OCI-LY1 (cell line): ENCODE measurements at regions not wholly inside any gene's neighbourhood (a gene's known extent, or its start where the extent isn't known, plus 50 kb on each side); places are given as distances from the start of the nearest gene placed in this dataset.

Experiments
- H2AFZ ChIP-seq: fragments of 200-600 bp; sonication (generic), shearing (Covaris generic); 2 replicates; pipeline ENCODE4 v1.6.0; 2014; ENCODE audit warnings: antibody characterized with exemption, mild to moderate bottlenecking, low read length
- H3F3A ChIP-seq: fragments of 200-600 bp; sonication (generic), shearing (Covaris generic); 2 replicates; pipeline ENCODE4 v1.6.0; 2014; ENCODE audit warnings: mild to moderate bottlenecking, antibody characterized with exemption, low read length, moderate library complexity; ENCODE audit not compliant: insufficient read depth
- H3K27ac ChIP-seq: fragments of 200-600 bp; sonication (generic); 2 replicates; pipeline ENCODE4 v1.5.1; 2014; ENCODE audit warnings: low read length, mixed run types, mild to moderate bottlenecking, low read depth; ENCODE audit not compliant: poor library complexity, severe bottlenecking
- H3K27me3 ChIP-seq: fragments of 200-600 bp; sonication (generic); 2 replicates; pipeline ENCODE4 v1.6.0; 2014; ENCODE audit warnings: antibody characterized with exemption, mild to moderate bottlenecking, low read length, moderate library complexity; ENCODE audit not compliant: insufficient read depth
- H3K36me3 ChIP-seq: fragments of 200-600 bp; sonication (generic); 2 replicates; pipeline ENCODE4 v1.6.1; 2014; ENCODE audit warnings: mild to moderate bottlenecking, antibody characterized with exemption, low read length, moderate library complexity, mixed read lengths; ENCODE audit not compliant: insufficient read depth
- H3K4me1 ChIP-seq: fragments of 200-600 bp; sonication (generic); 2 replicates; pipeline ENCODE4 v1.5.1; 2014; ENCODE audit warnings: mild to moderate bottlenecking, low read length, moderate library complexity; ENCODE audit not compliant: insufficient read depth, severe bottlenecking
- H3K4me2 ChIP-seq: fragments of 200-600 bp; sonication (generic), shearing (Covaris generic); 2 replicates; pipeline ENCODE4 v1.6.1; 2014; ENCODE audit warnings: low read length
- H3K4me3 ChIP-seq: fragments of 200-600 bp; sonication (generic); 2 replicates; pipeline ENCODE4 v1.5.1; 2014; ENCODE audit warnings: low read length, low read depth, mild to moderate bottlenecking, mixed read lengths; ENCODE audit not compliant: poor library complexity, severe bottlenecking
- H3K79me2 ChIP-seq: fragments of 200-600 bp; shearing (Covaris generic); 2 replicates; pipeline ENCODE4 v1.6.1; 2016; ENCODE audit warnings: mixed run types, low read length, mixed read lengths; ENCODE audit not compliant: insufficient read depth
- H3K9ac ChIP-seq: fragments of 200-600 bp; sonication (generic), shearing (Covaris generic); 2 replicates; pipeline ENCODE4 v1.6.1; 2014; ENCODE audit warnings: mild to moderate bottlenecking, low read length, mixed read lengths
- H3K9me2 ChIP-seq: fragments of 200-600 bp; sonication (generic), shearing (Covaris generic); 2 replicates; pipeline ENCODE4 v1.6.1; 2014; ENCODE audit warnings: low read depth, mild to moderate bottlenecking, low read length, mixed read lengths
- H3K9me3 ChIP-seq: fragments of 200-600 bp; shearing (Covaris generic); 2 replicates; pipeline ENCODE4 v1.6.1; 2014; ENCODE audit warnings: low read length, mixed read lengths
- H4K20me1 ChIP-seq: fragments of 200-600 bp; sonication (generic), shearing (Covaris generic); 2 replicates; pipeline ENCODE4 v1.6.0; 2016; ENCODE audit warnings: mild to moderate bottlenecking, low read length; ENCODE audit not compliant: insufficient read depth
- EZH2 ChIP-seq: fragments of 200-600 bp; sonication (generic), shearing (Covaris generic); IDR thresholded peaks from 2 replicates; pipeline ENCODE4 v1.8.0; 2017; ENCODE audit warnings: borderline replicate concordance, mixed run types, mild to moderate bottlenecking, antibody characterized with exemption, low read length, moderate library complexity, mixed read lengths
- TF ChIP-seq, protein P1 (sequence below): fragments of 200-600 bp; sonication (generic), shearing (Covaris generic); IDR thresholded peaks from 2 replicates; pipeline ENCODE4 v1.5.1; 2017; ENCODE audit warnings: mild to moderate bottlenecking, antibody characterized with exemption, low read length, moderate library complexity, mixed read lengths

DNA sequence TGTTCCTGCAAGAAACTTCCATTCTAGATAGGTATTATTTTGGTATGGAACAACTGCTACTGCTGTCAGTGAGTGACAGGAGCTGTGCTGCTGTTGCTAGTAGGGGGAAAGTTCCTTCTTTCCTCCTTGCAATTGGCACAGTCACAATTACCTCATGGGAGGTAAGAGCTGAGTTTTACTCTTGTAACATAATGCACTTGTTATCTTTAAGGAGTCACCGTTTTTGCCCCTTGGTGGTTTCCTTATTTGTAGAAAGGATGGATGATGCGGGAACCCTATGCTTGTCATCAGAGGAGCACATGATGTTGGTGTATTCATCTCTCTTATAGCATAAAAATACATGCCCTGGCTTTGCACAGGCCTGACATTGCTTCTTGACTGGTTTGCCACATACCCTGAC lies 234.7 kb upstream of the NPY start:
- no peaks in the 10 kb centered on the region for H4K20me1 ChIP-seq
- no peak overlapping the region for H3K4me2 ChIP-seq
- H3K9ac ChIP-seq = no peak overlapping the region
- no peaks in the 10 kb centered on the region for H3K9me3 ChIP-seq
- no peaks in the 10 kb centered on the region for H3F3A ChIP-seq
- H3K9me2 ChIP-seq = no peaks in the 10 kb centered on the region
- no peaks in the 10 kb centered on the region for H3K4me1 ChIP-seq
- TF ChIP-seq EZH2 = no peak
- TF ChIP-seq, protein P1, sequence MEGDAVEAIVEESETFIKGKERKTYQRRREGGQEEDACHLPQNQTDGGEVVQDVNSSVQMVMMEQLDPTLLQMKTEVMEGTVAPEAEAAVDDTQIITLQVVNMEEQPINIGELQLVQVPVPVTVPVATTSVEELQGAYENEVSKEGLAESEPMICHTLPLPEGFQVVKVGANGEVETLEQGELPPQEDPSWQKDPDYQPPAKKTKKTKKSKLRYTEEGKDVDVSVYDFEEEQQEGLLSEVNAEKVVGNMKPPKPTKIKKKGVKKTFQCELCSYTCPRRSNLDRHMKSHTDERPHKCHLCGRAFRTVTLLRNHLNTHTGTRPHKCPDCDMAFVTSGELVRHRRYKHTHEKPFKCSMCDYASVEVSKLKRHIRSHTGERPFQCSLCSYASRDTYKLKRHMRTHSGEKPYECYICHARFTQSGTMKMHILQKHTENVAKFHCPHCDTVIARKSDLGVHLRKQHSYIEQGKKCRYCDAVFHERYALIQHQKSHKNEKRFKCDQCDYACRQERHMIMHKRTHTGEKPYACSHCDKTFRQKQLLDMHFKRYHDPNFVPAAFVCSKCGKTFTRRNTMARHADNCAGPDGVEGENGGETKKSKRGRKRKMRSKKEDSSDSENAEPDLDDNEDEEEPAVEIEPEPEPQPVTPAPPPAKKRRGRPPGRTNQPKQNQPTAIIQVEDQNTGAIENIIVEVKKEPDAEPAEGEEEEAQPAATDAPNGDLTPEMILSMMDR = no peak
- H2AFZ ChIP-seq = no peak overlapping the region
- no peaks in the 10 kb centered on the region for H3K79me2 ChIP-seq
- no peaks in the 10 kb centered on the region for H3K27me3 ChIP-seq
- no peaks in the 10 kb centered on the region for H3K36me3 ChIP-seq
- H3K4me3 ChIP-seq = no peak overlapping the region
- H3K27ac ChIP-seq = no peak overlapping the region

DNA sequence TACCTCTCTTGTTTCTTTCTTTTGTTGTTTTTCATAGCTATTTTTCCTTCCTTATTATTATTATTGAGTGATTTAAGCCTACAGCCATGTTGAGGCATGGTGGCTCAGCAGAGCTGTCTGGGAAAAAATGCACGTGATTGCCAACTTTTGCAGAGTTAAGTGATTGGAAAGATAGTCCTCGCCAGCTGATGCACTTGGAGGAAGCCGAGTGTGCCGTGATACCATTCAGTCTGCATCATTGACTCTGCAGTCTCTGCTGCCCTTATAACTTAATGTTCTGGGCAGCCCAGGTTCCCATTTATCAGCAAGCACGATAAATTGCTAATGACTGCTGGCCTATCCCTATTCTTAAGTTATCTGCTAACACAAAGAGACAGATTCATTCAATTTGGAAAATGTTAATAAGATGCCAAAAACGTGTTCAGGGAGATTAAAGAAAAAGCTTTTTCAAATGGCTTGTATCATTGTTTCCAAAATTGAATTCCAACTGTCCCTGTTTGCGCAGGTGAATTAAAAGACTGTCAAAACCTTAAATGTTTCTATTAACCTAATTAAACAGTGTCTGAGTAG lies 232.9 kb upstream of the NPY start:
- TF ChIP-seq EZH2 = no peak
- TF ChIP-seq, protein P1 = no peak
- H4K20me1 ChIP-seq = no peaks in the 10 kb centered on the region
- no peak overlapping the region for H3K4me2 ChIP-seq
- H3K79me2 ChIP-seq = no peaks in the 10 kb centered on the region
- no peak overlapping the region for H2AFZ ChIP-seq
- no peak overlapping the region for H3K4me3 ChIP-seq
- no peaks in the 10 kb centered on the region for H3K9me2 ChIP-seq
- H3K4me1 ChIP-seq = no peaks in the 10 kb centered on the region
- no peaks in the 10 kb centered on the region for H3K36me3 ChIP-seq
- no peaks in the 10 kb centered on the region for H3K9me3 ChIP-seq
- no peaks in the 10 kb centered on the region for H3K27me3 ChIP-seq
- no peak overlapping the region for H3K27ac ChIP-seq
- no peaks in the 10 kb centered on the region for H3F3A ChIP-seq
- no peak overlapping the region for H3K9ac ChIP-seq

GRCh38 chr7:24051651-24052050 lies 232.3 kb upstream of the NPY start:
- TF ChIP-seq EZH2 = no peak
- TF ChIP-seq, protein P1 = no peak
- Histone ChIP-seq H4K20me1 (no peaks in the 10 kb centered on the region), H3F3A (no peaks in the 10 kb centered on the region), H3K9ac (no peak overlapping the region), H3K9me3 (no peaks in the 10 kb centered on the region), H3K27ac (no peak overlapping the region), H2AFZ (no peak overlapping the region), H3K36me3 (no peaks in the 10 kb centered on the region), H3K79me2 (no peaks in the 10 kb centered on the region), H3K4me3 (no peak overlapping the region), H3K9me2 (no peaks in the 10 kb centered on the region), H3K27me3 (no peaks in the 10 kb centered on the region), H3K4me2 (no peak overlapping the region), H3K4me1 (no peaks in the 10 kb centered on the region)
